HL-60 (cell line): ENCODE measurements at regions not wholly inside any gene's neighbourhood (a gene's known extent, or its start where the extent isn't known, plus 50 kb on each side); places are given as distances from the start of the nearest gene placed in this dataset.

Experiments used
- GABPA ChIP-seq: IDR thresholded peaks from 2 replicates; pipeline ENCODE4 v1.6.1; 2012; ENCODE audit warnings: low read depth
- POLR2AphosphoS5 ChIP-seq: IDR thresholded peaks from 2 replicates; pipeline ENCODE4 v1.6.1; 2012; ENCODE audit warnings: low read depth
- TF ChIP-seq, protein P1 (sequence below): IDR thresholded peaks from one replicate; pipeline ENCODE4 v1.5.1; 2011; ENCODE audit warnings: low read length, control low read depth, inconsistent platforms; ENCODE audit not compliant: insufficient read depth
- TF ChIP-seq, protein P2 (sequence below): IDR thresholded peaks from 2 replicates; pipeline ENCODE4 v1.6.1; 2012; ENCODE audit warnings: low read depth; ENCODE audit not compliant: insufficient replicate concordance

DNA sequence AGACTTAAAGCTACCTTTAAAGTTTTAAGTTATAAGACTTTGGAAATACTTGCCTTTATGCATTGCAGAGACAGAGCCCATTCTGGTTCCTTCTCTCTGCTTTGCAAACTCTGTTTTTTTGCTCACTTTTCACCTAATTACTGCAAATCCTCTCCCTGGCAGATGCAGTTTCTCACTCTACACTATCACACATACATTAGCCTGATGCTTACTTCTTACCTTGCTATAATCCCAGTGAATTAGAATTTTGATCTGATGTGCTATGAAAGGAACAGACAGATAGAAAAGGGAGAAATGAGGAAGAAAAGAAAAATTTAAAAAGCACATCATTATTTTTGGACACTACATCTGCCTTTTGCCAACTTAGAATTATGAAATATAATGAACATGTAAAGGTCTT, 489.5 kb upstream of the EDIL3 start:
- TF ChIP-seq, protein P1, sequence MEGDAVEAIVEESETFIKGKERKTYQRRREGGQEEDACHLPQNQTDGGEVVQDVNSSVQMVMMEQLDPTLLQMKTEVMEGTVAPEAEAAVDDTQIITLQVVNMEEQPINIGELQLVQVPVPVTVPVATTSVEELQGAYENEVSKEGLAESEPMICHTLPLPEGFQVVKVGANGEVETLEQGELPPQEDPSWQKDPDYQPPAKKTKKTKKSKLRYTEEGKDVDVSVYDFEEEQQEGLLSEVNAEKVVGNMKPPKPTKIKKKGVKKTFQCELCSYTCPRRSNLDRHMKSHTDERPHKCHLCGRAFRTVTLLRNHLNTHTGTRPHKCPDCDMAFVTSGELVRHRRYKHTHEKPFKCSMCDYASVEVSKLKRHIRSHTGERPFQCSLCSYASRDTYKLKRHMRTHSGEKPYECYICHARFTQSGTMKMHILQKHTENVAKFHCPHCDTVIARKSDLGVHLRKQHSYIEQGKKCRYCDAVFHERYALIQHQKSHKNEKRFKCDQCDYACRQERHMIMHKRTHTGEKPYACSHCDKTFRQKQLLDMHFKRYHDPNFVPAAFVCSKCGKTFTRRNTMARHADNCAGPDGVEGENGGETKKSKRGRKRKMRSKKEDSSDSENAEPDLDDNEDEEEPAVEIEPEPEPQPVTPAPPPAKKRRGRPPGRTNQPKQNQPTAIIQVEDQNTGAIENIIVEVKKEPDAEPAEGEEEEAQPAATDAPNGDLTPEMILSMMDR = no peak
- TF ChIP-seq, protein P2, sequence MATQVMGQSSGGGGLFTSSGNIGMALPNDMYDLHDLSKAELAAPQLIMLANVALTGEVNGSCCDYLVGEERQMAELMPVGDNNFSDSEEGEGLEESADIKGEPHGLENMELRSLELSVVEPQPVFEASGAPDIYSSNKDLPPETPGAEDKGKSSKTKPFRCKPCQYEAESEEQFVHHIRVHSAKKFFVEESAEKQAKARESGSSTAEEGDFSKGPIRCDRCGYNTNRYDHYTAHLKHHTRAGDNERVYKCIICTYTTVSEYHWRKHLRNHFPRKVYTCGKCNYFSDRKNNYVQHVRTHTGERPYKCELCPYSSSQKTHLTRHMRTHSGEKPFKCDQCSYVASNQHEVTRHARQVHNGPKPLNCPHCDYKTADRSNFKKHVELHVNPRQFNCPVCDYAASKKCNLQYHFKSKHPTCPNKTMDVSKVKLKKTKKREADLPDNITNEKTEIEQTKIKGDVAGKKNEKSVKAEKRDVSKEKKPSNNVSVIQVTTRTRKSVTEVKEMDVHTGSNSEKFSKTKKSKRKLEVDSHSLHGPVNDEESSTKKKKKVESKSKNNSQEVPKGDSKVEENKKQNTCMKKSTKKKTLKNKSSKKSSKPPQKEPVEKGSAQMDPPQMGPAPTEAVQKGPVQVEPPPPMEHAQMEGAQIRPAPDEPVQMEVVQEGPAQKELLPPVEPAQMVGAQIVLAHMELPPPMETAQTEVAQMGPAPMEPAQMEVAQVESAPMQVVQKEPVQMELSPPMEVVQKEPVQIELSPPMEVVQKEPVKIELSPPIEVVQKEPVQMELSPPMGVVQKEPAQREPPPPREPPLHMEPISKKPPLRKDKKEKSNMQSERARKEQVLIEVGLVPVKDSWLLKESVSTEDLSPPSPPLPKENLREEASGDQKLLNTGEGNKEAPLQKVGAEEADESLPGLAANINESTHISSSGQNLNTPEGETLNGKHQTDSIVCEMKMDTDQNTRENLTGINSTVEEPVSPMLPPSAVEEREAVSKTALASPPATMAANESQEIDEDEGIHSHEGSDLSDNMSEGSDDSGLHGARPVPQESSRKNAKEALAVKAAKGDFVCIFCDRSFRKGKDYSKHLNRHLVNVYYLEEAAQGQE = no peak
- no peak for TF ChIP-seq GABPA
- TF ChIP-seq POLR2AphosphoS5 = no peak
